K562 (cell line): ENCODE measurements at regions not wholly inside any gene's neighbourhood (a gene's known extent, or its start where the extent isn't known, plus 50 kb on each side); places are given as distances from the start of the nearest gene placed in this dataset.

Source experiments
- ATAC-seq: fragments of 200-7000 bp; cut with Tn5 transposase; 3 replicates; pipeline ENCODE4 v1.9.1; 2020; ENCODE audit warnings: moderate library complexity
- BruUV-seq: library from RNA; stranded (reverse); fragments of 400-500 nt; replicated peaks from 2 replicates; lab custom pipeline; 2021; lab: Mats Ljungman, UMichigan
- CTCF ChIA-PET: fragments of 300-600 bp; formaldehyde crosslinking; extraction: SDS; loops from one replicate; lab custom pipeline; 2021; ENCODE audit warnings: low intra/inter-chr PET ratio; lab: Yijun Ruan, JAX
- POLR2A ChIA-PET: fragments of 300-600, 350-650 bp; sonication (Branson Sonifier 250); formaldehyde crosslinking; extraction: SDS; loops from one replicate; lab custom pipeline; 2021; ENCODE audit warnings: antibody characterized with exemption, inconsistent platforms; lab: Yijun Ruan, JAX
- DNase-seq, 4 experiments: peaks; one replicate each; pipeline versions ENCODE4 v3.0.0 to v3.0.0-alpha.2; 2011 to 2018; ENCODE audit warnings: low spot score in 3 of 4, mixed read lengths in 3 of 4; ENCODE audit errors: extremely low read depth in 1 of 4
- FAIRE-seq: peaks from 2 replicates; lab custom pipeline; 2011; peaks lifted over from hg19 to GRCh38; lab: Jason Lieb, UNC
- H2AFZ ChIP-seq: 2 replicates; pipeline ENCODE4 v1.6.0; 2011; ENCODE audit warnings: low read depth, low read length, control low read depth, inconsistent platforms
- H3K27ac ChIP-seq: fragments of 200-600 bp; 3 replicates; pipeline ENCODE4 v1.8.0; 2011; ENCODE audit warnings: low read depth, mild to moderate bottlenecking, control low read depth, inconsistent platforms, low read length, moderate library complexity, mixed read lengths; ENCODE audit errors: extremely low read depth
- H3K27me3 ChIP-seq, 2 experiments: fragments of 300-600 bp in 1 of 2; 2 replicates in 1 of 2; 3 replicates in 1 of 2; pipeline versions ENCODE4 v1.6.0 to v1.8.0; 2011; ENCODE audit warnings: inconsistent platforms in 2 of 2, low read length in 2 of 2, mild to moderate bottlenecking in 1 of 2, mixed read lengths in 1 of 2, moderate library complexity in 1 of 2; ENCODE audit not compliant: control insufficient read depth in 2 of 2, insufficient read depth in 2 of 2
- H3K36me3 ChIP-seq: fragments of 300-600 bp; 3 replicates; pipeline ENCODE4 v1.8.0; 2011; ENCODE audit warnings: mild to moderate bottlenecking, low read length, inconsistent platforms; ENCODE audit not compliant: control insufficient read depth, insufficient read depth
- H3K4me1 ChIP-seq, 2 experiments: fragments of 200-600 bp in 1 of 2; replicated peaks in 1 of 2; 2 replicates in 1 of 2; 3 replicates in 1 of 2; pipeline versions ENCODE4 v1.5.1 to v1.8.0; 2011; ENCODE audit warnings: inconsistent platforms in 2 of 2, low read length in 2 of 2, mild to moderate bottlenecking in 1 of 2, mixed read lengths in 1 of 2, moderate library complexity in 1 of 2; ENCODE audit not compliant: control insufficient read depth in 2 of 2, insufficient read depth in 2 of 2
- H3K4me2 ChIP-seq: 2 replicates; pipeline ENCODE4 v1.6.1; 2011; ENCODE audit warnings: low read length, control low read depth, inconsistent platforms, mixed read lengths; ENCODE audit not compliant: insufficient read depth
- H3K4me3 ChIP-seq: fragments of 200-600 bp; sonication (generic), shearing (Covaris generic); 2 replicates; pipeline ENCODE4 v1.5.1; 2016; ENCODE audit warnings: control low read depth, inconsistent platforms
- H3K79me2 ChIP-seq: fragments of 200-600 bp; 3 replicates; pipeline ENCODE4 v1.8.0; 2011; ENCODE audit warnings: low read length, inconsistent platforms; ENCODE audit not compliant: control insufficient read depth, insufficient read depth
- H3K9ac ChIP-seq, 2 experiments: 2 replicates each; pipeline versions ENCODE4 v1.6.0 to v1.6.1; 2011; ENCODE audit warnings: low read depth in 2 of 2, low read length in 2 of 2, control low read depth in 1 of 2, inconsistent platforms in 1 of 2, mild to moderate bottlenecking in 1 of 2, mixed read lengths in 1 of 2; ENCODE audit not compliant: insufficient read depth in 1 of 2
- H3K9me1 ChIP-seq: one replicate; pipeline ENCODE4 v1.6.0; 2011; ENCODE audit warnings: inconsistent platforms, mild to moderate bottlenecking, low read length, moderate library complexity; ENCODE audit not compliant: control insufficient read depth, insufficient read depth
- H3K9me3 ChIP-seq: replicated peaks from 2 replicates; pipeline ENCODE4 v1.5.1; 2011; ENCODE audit warnings: low read depth, low read length, inconsistent platforms; ENCODE audit not compliant: control insufficient read depth, insufficient read depth
- H4K20me1 ChIP-seq: replicated peaks from 2 replicates; pipeline ENCODE4 v1.6.1; 2011; ENCODE audit warnings: low read length, inconsistent platforms, mixed read lengths; ENCODE audit not compliant: control insufficient read depth, insufficient read depth
- ETV1 ChIP-seq: fragments of 450-650 bp; conservative IDR thresholded peaks from 2 replicates; pipeline ENCODE4 v1.6.1; 2016; ENCODE audit warnings: missing genetic modification characterization, control low read depth, low read depth, missing compliant biosample characterization
- HOXB6 ChIP-seq: fragments of 250-450 bp; sonication (Bioruptor Pico); IDR thresholded peaks from 2 replicates; pipeline ENCODE4 v1.5.1; 2022; ENCODE audit warnings: mild to moderate bottlenecking, borderline replicate concordance
- IFI16 ChIP-seq: fragments of 250-450 bp; sonication (Bioruptor Pico); IDR thresholded peaks from 2 replicates; pipeline ENCODE4 v2.1.2; 2022; ENCODE audit warnings: mild to moderate bottlenecking, inconsistent platforms
- JUNB ChIP-seq: fragments of 450-650 bp; formaldehyde crosslinking; conservative IDR thresholded peaks from 2 replicates; pipeline ENCODE4 v1.4.0; 2020; ENCODE audit warnings: mild to moderate bottlenecking
- RBM25 ChIP-seq: fragments of 200-400 bp; formaldehyde crosslinking; IDR thresholded peaks from 2 replicates; pipeline ENCODE4 v1.6.1; 2018; ENCODE audit warnings: low read length, low read depth, moderate library complexity; ENCODE audit not compliant: severe bottlenecking
- SRSF3 ChIP-seq: fragments of 200-400 bp; formaldehyde crosslinking; IDR thresholded peaks from 2 replicates; pipeline ENCODE4 v1.6.1; 2016; ENCODE audit warnings: mild to moderate bottlenecking, low read length, moderate library complexity; ENCODE audit not compliant: insufficient read depth
- STAG1 ChIP-seq: sonication (generic); formaldehyde crosslinking; IDR thresholded peaks from 2 replicates; pipeline ENCODE4 v1.5.0; 2020; ENCODE audit warnings: missing genetic modification reagents, borderline replicate concordance
- YY1 ChIP-seq, 3 experiments: IDR thresholded peaks; 2 replicates each; pipeline ENCODE4 v1.6.1; 2011; ENCODE audit warnings: low read length in 2 of 3, mild to moderate bottlenecking in 2 of 3, moderate library complexity in 2 of 3, borderline replicate concordance in 1 of 3, control low read depth in 1 of 3, low read depth in 1 of 3; ENCODE audit not compliant: insufficient read depth in 3 of 3, insufficient replicate concordance in 2 of 3, control insufficient read depth in 1 of 3, insufficient read length in 1 of 3; ENCODE audit errors: extremely low read depth in 1 of 3
- ZNF184 ChIP-seq: sonication (generic); formaldehyde crosslinking; IDR thresholded peaks from 2 replicates; pipeline ENCODE4 v1.5.0; 2020; ENCODE audit warnings: missing genetic modification reagents
- WGBS: fragments of 100-300 bp; shearing (Covaris generic); methylation state at CpG from one replicate; pipeline ENCODE4 v1.1.6; 2016; ENCODE audit warnings: low coverage, mixed read lengths; ENCODE audit not compliant: insufficient coverage; ENCODE audit errors: missing lambda C conversion rate; 5-methylcytosine and 5-hydroxymethylcytosine counted together
- in situ Hi-C: fragments of 300-500 bp; cut with MboI; formaldehyde crosslinking; loops from 4 replicates; pipeline ENCODE4 v1.15.0; 2018; ENCODE audit warnings: inconsistent platforms, mixed read lengths
- intact Hi-C: fragments of 100-400 bp; cut with micrococcal nuclease; formaldehyde crosslinking; loops from 2 replicates; pipeline ENCODE4 v1.14.2; 2022
- TF ChIP-seq, protein P1 (sequence below): fragments of 250-450 bp; sonication (Bioruptor Pico); IDR thresholded peaks from 2 replicates; pipeline ENCODE4 v1.8.0; 2022; ENCODE audit warnings: moderate library complexity, mild to moderate bottlenecking, inconsistent platforms
- TF ChIP-seq, protein P2 (sequence below): fragments of 450-650 bp; formaldehyde crosslinking; IDR thresholded peaks from 2 replicates; pipeline ENCODE4 v1.4.0; 2022; ENCODE audit warnings: missing genetic modification characterization
- TF ChIP-seq, protein P3 (sequence below): fragments of 200-800 bp; sonication (Bioruptor generic); IDR thresholded peaks from 2 replicates; pipeline ENCODE4 v1.6.1; 2016; ENCODE audit warnings: missing genetic modification characterization, missing compliant biosample characterization

DNA sequence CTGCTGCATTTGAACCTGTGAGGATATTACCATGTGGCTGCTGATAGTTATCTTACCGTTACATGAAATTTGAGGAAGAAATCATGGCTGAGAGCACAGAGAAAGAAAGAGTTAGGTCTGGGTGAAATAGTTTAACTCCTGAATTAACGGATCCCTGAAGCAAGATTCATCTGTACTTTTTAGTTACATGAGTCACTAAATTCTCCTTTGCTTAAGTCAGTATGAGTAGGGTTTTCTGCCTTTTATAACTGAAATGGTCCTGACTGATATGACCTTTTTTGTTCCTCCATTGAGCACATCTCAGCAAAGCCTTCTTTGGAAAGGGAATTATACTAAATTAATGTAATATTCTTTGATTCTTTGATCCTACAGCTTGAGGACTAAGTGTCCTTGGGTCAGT, 333.3 kb upstream of the ZFP64 start (continued):
- TF ChIP-seq RBM25 (no peak), HOXB6 (no peak), JUNB (CRISPR knock-in tag) (no peak), YY1 (IDR thresholded peaks at IDR 0.05; ENCODE audit: borderline replicate concordance in 1 of 3, control insufficient read depth in 1 of 3, extremely low read depth in 1 of 3, insufficient read depth in 3 of 3, insufficient read length in 1 of 3, insufficient replicate concordance in 2 of 3, low read depth in 1 of 3, low read length in 2 of 3) (no peak)
- TF ChIP-seq, protein P1, sequence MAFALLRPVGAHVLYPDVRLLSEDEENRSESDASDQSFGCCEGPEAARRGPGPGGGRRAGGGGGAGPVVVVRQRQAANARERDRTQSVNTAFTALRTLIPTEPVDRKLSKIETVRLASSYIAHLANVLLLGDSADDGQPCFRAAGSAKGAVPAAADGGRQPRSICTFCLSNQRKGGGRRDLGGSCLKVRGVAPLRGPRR (CRISPR knock-in tag) = no peak
- TF ChIP-seq, all 486 proteins: peak for 0

DNA sequence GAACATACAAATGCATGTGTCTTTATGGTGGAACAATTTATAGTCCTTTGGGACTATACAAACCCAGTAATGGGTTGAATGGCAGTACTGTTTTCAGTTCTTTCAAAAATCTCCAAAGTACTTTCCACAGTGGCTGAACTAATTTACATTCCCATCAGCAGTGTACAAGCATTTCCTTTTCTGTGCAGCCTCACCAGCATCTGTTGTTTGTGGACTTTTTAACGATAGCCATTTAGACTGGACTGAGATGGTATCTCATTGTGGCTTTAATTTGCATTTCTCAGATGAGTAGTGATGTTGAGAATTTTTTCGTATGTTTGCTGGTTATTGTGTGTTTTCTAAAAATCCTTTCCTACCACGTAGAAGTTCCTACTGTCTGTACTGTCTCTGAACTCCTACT, 327.2 kb upstream of the ZFP64 start:
- DNase-seq = no peak
- WGBS = 8% methylated on average over 3 of the region's 3 CpGs
- Histone ChIP-seq H3K36me3 (no peaks in the 10 kb centered on the region), H3K79me2 (no peaks in the 10 kb centered on the region), H2AFZ (no peak overlapping the region)
- in situ Hi-C loops = no loop called here
- TF ChIP-seq, protein P2, sequence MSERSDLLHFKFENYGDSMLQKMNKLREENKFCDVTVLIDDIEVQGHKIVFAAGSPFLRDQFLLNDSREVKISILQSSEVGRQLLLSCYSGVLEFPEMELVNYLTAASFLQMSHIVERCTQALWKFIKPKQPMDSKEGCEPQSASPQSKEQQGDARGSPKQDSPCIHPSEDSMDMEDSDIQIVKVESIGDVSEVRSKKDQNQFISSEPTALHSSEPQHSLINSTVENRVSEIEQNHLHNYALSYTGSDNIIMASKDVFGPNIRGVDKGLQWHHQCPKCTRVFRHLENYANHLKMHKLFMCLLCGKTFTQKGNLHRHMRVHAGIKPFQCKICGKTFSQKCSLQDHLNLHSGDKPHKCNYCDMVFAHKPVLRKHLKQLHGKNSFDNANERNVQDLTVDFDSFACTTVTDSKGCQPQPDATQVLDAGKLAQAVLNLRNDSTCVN = no peak
- TF ChIP-seq SRSF3 (no peak), IFI16 (CRISPR knock-in tag) (no peak), STAG1 (CRISPR knock-in tag) (no peak), ZNF184 (CRISPR knock-in tag) (no peak), HOXB6 (no peak), ETV1 (tag) (no peak)
- TF ChIP-seq, protein P3, sequence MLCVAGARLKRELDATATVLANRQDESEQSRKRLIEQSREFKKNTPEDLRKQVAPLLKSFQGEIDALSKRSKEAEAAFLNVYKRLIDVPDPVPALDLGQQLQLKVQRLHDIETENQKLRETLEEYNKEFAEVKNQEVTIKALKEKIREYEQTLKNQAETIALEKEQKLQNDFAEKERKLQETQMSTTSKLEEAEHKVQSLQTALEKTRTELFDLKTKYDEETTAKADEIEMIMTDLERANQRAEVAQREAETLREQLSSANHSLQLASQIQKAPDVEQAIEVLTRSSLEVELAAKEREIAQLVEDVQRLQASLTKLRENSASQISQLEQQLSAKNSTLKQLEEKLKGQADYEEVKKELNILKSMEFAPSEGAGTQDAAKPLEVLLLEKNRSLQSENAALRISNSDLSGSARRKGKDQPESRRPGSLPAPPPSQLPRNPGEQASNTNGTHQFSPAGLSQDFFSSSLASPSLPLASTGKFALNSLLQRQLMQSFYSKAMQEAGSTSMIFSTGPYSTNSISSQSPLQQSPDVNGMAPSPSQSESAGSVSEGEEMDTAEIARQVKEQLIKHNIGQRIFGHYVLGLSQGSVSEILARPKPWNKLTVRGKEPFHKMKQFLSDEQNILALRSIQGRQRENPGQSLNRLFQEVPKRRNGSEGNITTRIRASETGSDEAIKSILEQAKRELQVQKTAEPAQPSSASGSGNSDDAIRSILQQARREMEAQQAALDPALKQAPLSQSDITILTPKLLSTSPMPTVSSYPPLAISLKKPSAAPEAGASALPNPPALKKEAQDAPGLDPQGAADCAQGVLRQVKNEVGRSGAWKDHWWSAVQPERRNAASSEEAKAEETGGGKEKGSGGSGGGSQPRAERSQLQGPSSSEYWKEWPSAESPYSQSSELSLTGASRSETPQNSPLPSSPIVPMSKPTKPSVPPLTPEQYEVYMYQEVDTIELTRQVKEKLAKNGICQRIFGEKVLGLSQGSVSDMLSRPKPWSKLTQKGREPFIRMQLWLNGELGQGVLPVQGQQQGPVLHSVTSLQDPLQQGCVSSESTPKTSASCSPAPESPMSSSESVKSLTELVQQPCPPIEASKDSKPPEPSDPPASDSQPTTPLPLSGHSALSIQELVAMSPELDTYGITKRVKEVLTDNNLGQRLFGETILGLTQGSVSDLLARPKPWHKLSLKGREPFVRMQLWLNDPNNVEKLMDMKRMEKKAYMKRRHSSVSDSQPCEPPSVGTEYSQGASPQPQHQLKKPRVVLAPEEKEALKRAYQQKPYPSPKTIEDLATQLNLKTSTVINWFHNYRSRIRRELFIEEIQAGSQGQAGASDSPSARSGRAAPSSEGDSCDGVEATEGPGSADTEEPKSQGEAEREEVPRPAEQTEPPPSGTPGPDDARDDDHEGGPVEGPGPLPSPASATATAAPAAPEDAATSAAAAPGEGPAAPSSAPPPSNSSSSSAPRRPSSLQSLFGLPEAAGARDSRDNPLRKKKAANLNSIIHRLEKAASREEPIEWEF (CRISPR knock-in tag) = no peak
- TF ChIP-seq, all 486 proteins: peak for 0
- intact Hi-C loops = no loop called here
- Histone ChIP-seq H3K4me3 (no peak overlapping the region), H3K9me1 (no peaks in the 10 kb centered on the region), H3K9me3 (no peaks in the 10 kb centered on the region), H3K4me2 (no peak overlapping the region), H4K20me1 (no peaks in the 10 kb centered on the region), H3K27ac (no peak overlapping the region), H3K4me1 (no peaks in the 10 kb centered on the region), H3K9ac (no peak overlapping the region), H3K27me3 (no peaks in the 10 kb centered on the region)
- ChIA-PET POLR2A (no interaction called here), CTCF (no interaction called here)
- no peak for FAIRE-seq
- BruUV-seq = no TSS peak
- no peak for ATAC-seq
